HCT116 (cell line): ENCODE measurements at regions not wholly inside any gene's neighbourhood (a gene's known extent, or its start where the extent isn't known, plus 50 kb on each side); places are given as distances from the start of the nearest gene placed in this dataset.

Experiments
- ATAC-seq: fragments of 200-7000 bp; cut with Tn5 transposase; 2 replicates; pipeline ENCODE4 v1.9.1; 2020; ENCODE audit warnings: mild to moderate bottlenecking, moderate library complexity
- BruUV-seq: library from RNA; stranded (reverse); fragments of 400-500 nt; replicated peaks from 2 replicates; lab custom pipeline; 2021; lab: Mats Ljungman, UMichigan
- CTCF ChIA-PET: fragments of 300-600 bp; sonication (Branson Sonifier 250); formaldehyde crosslinking; loops from one replicate; lab custom pipeline; 2021; ENCODE audit warnings: antibody characterized with exemption; lab: Charles Lee
- POLR2A ChIA-PET: fragments of 300-600, 350-600 bp; sonication (Branson Sonifier 250); formaldehyde crosslinking; loops from one replicate; lab custom pipeline; 2021; ENCODE audit warnings: antibody characterized with exemption; lab: Charles Lee
- RAD21 ChIA-PET, 2 experiments: fragments of 300-600 bp; sonication (Branson Sonifier 250); formaldehyde crosslinking; loops; one replicate each; lab custom pipeline; 2023; ENCODE audit warnings: low total read pairs in 2 of 2; ENCODE audit not compliant: uncharacterized antibody in 2 of 2, unreplicated experiment in 2 of 2, low non-redundant PET in 1 of 2; lab: Charles Lee
- DNase-seq: peaks from one replicate; pipeline ENCODE4 v3.0.0-alpha.2; 2010; ENCODE audit warnings: low read depth, low spot score
- H2AFZ ChIP-seq: fragments of 200-600 bp; shearing (Covaris generic), sonication (generic); 2 replicates; pipeline ENCODE4 v1.6.1; 2017; ENCODE audit warnings: low read depth, mixed run types, mixed read lengths, antibody characterized with exemption, low read length; ENCODE audit not compliant: poor library complexity, severe bottlenecking
- H3K27ac ChIP-seq: 2 replicates; pipeline ENCODE4 v1.5.1; 2012; ENCODE audit warnings: low read depth, low read length
- H3K27me3 ChIP-seq: fragments of 200-600 bp; sonication (generic); 2 replicates; pipeline ENCODE4 v1.6.1; 2016; ENCODE audit warnings: mixed run types, low read length, mixed read lengths; ENCODE audit not compliant: insufficient read depth
- H3K36me3 ChIP-seq, 2 experiments: fragments of 200-500 bp in 1 of 2; fragments of 200-600 bp in 1 of 2; sonication (Bioruptor generic) in 1 of 2; sonication (generic) in 1 of 2; 2 replicates each; pipeline versions ENCODE4 v1.5.1 to v1.6.1; 2014 to 2016; ENCODE audit warnings: low read length in 2 of 2, inconsistent platforms in 1 of 2, mixed read lengths in 1 of 2, mixed run types in 1 of 2; ENCODE audit not compliant: insufficient read depth in 2 of 2, control insufficient read depth in 1 of 2
- H3K4me1 ChIP-seq, 2 experiments: fragments of 200-600 bp in 1 of 2; sonication (generic) in 1 of 2; 2 replicates each; pipeline versions ENCODE4 v1.5.1 to v1.6.1; 2012 to 2017; ENCODE audit warnings: low read length in 2 of 2, inconsistent platforms in 1 of 2, mild to moderate bottlenecking in 1 of 2, mixed read lengths in 1 of 2, mixed run types in 1 of 2, moderate library complexity in 1 of 2; ENCODE audit not compliant: insufficient read depth in 2 of 2, control insufficient read depth in 1 of 2
- H3K4me2 ChIP-seq: fragments of 200-600 bp; sonication (generic); 2 replicates; pipeline ENCODE4 v1.6.1; 2017; ENCODE audit warnings: mixed run types, low read length, mixed read lengths
- H3K4me3 ChIP-seq, 2 experiments: fragments of 200-600 bp in 1 of 2; sonication (generic) in 1 of 2; replicated peaks in 1 of 2; 2 replicates each; pipeline ENCODE4 v1.5.1; 2011 to 2016; ENCODE audit warnings: low read length in 2 of 2, control low read depth in 1 of 2, low read depth in 1 of 2, mild to moderate bottlenecking in 1 of 2, mixed read lengths in 1 of 2, mixed run types in 1 of 2
- H3K79me2 ChIP-seq: fragments of 200-600 bp; sonication (generic); 2 replicates; pipeline ENCODE4 v1.6.1; 2017; ENCODE audit warnings: mild to moderate bottlenecking, mixed run types, low read length, moderate library complexity, mixed read lengths; ENCODE audit not compliant: insufficient read depth
- H3K9ac ChIP-seq: fragments of 200-600 bp; sonication (generic); 2 replicates; pipeline ENCODE4 v1.6.1; 2016; ENCODE audit warnings: low read length, mixed read lengths
- H3K9me2 ChIP-seq: fragments of 200-600 bp; sonication (generic), shearing (Covaris generic); 2 replicates; pipeline ENCODE4 v1.6.1; 2017; ENCODE audit warnings: mixed run types, mild to moderate bottlenecking, moderate library complexity; ENCODE audit not compliant: insufficient read depth
- H3K9me3 ChIP-seq, 2 experiments: fragments of 200-500 bp in 1 of 2; fragments of 200-600 bp in 1 of 2; sonication (Bioruptor generic) in 1 of 2; sonication (generic) in 1 of 2; 2 replicates each; pipeline ENCODE4 v1.6.1; 2014 to 2017; ENCODE audit warnings: low read length in 2 of 2, mixed read lengths in 2 of 2, inconsistent platforms in 1 of 2, low read depth in 1 of 2, mild to moderate bottlenecking in 1 of 2, mixed run types in 1 of 2, moderate library complexity in 1 of 2; ENCODE audit not compliant: control insufficient read depth in 1 of 2, insufficient read depth in 1 of 2
- H4K20me1 ChIP-seq: fragments of 200-600 bp; sonication (generic), shearing (Covaris generic); 2 replicates; pipeline ENCODE4 v1.6.1; 2017; ENCODE audit warnings: mixed run types, mild to moderate bottlenecking, moderate library complexity; ENCODE audit not compliant: insufficient read depth
- ATF3 ChIP-seq: IDR thresholded peaks from 2 replicates; pipeline ENCODE4 v1.6.1; 2012
- CBX3 ChIP-seq: IDR thresholded peaks from 2 replicates; pipeline ENCODE4 v1.6.1; 2012; ENCODE audit warnings: low read depth
- CTCF ChIP-seq, 3 experiments: fragments of 200-600 bp in 1 of 3; sonication (generic) in 1 of 3; IDR thresholded peaks in 2 of 3; conservative IDR thresholded peaks in 1 of 3; 2 replicates each; pipeline ENCODE4 v1.5.1; 2012 to 2017; ENCODE audit warnings: low read depth in 2 of 3, low read length in 2 of 3, antibody characterized with exemption in 1 of 3, borderline replicate concordance in 1 of 3, control low read depth in 1 of 3, mild to moderate bottlenecking in 1 of 3, mixed read lengths in 1 of 3, mixed run types in 1 of 3, moderate library complexity in 1 of 3; ENCODE audit not compliant: insufficient read depth in 1 of 3
- ELF1 ChIP-seq: IDR thresholded peaks from 2 replicates; pipeline ENCODE4 v1.6.1; 2012; ENCODE audit warnings: low read depth, borderline replicate concordance
- EZH2phosphoT487 ChIP-seq: fragments of 200-600 bp; IDR thresholded peaks from 2 replicates; pipeline ENCODE4 v1.6.1; 2018; ENCODE audit warnings: antibody characterized with exemption, borderline replicate concordance
- FOSL1 ChIP-seq: IDR thresholded peaks from 2 replicates; pipeline ENCODE4 v1.6.1; 2012; ENCODE audit warnings: low read depth
- JUND ChIP-seq: IDR thresholded peaks from 2 replicates; pipeline ENCODE4 v1.6.1; 2012
- MAX ChIP-seq: IDR thresholded peaks from 2 replicates; pipeline ENCODE4 v1.6.1; 2012
- POLR2A ChIP-seq: IDR thresholded peaks from 2 replicates; pipeline ENCODE4 v1.7.0; 2011; ENCODE audit warnings: borderline replicate concordance; ENCODE audit not compliant: insufficient read depth, insufficient read length; ENCODE audit errors: extremely low read depth
- POLR2AphosphoS5 ChIP-seq: IDR thresholded peaks from 2 replicates; pipeline ENCODE4 v1.6.1; 2011; ENCODE audit warnings: mild to moderate bottlenecking, low read depth, low read length, moderate library complexity
- SIN3A ChIP-seq: IDR thresholded peaks from 2 replicates; pipeline ENCODE4 v1.6.1; 2012; ENCODE audit warnings: low read depth
- SP1 ChIP-seq: IDR thresholded peaks from 2 replicates; pipeline ENCODE4 v1.6.1; 2012; ENCODE audit warnings: low read depth
- TCF7L2 ChIP-seq: IDR thresholded peaks from 2 replicates; pipeline ENCODE4 v1.7.0; 2011; ENCODE audit warnings: borderline replicate concordance, inconsistent platforms; ENCODE audit not compliant: insufficient read depth, insufficient read length; ENCODE audit errors: extremely low read depth
- ZFX ChIP-seq: fragments of 450-650 bp; IDR thresholded peaks from 2 replicates; pipeline ENCODE4 v1.6.1; 2017
- ZNF274 ChIP-seq: fragments of 200-500 bp; sonication (Bioruptor generic); IDR thresholded peaks from 2 replicates; pipeline ENCODE4 v1.6.1; 2014; ENCODE audit warnings: mild to moderate bottlenecking, low read depth, low read length, inconsistent platforms
- intact Hi-C: fragments of 100-400 bp; cut with micrococcal nuclease; formaldehyde crosslinking; loops from 2 replicates; pipeline ENCODE4 v1.10.0; 2022

GRCh38 chr7:16014031-16014430 is 327.5 kb upstream of the MEOX2 start:
- Histone ChIP-seq H3K9me2 (no peaks in the 10 kb centered on the region), H3K27me3 (no peaks in the 10 kb centered on the region), H3K27ac (no peak overlapping the region), H3K4me3 (no peak overlapping the region), H4K20me1 (no peaks in the 10 kb centered on the region), H3K4me2 (no peak overlapping the region), H3K4me1 (no peaks in the 10 kb centered on the region), H3K9me3 (no peaks in the 10 kb centered on the region), H3K79me2 (no peaks in the 10 kb centered on the region), H2AFZ (no peak overlapping the region), H3K36me3 (no peaks in the 10 kb centered on the region), H3K9ac (no peak overlapping the region)
- no peak for DNase-seq
- POLR2A ChIA-PET: no interaction called here
- RAD21 ChIA-PET: no interaction called here
- TF ChIP-seq JUND: no peak
- TF ChIP-seq EZH2phosphoT487: no peak
- TF ChIP-seq CBX3: no peak
- TF ChIP-seq SIN3A: no peak
- TF ChIP-seq MAX: no peak
- TF ChIP-seq SP1: no peak
- no peak for TF ChIP-seq FOSL1
- no peak for TF ChIP-seq POLR2A
- no peak for TF ChIP-seq TCF7L2
- no TSS peak for BruUV-seq
- no peak for ATAC-seq
- CTCF ChIA-PET: no interaction called here
- intact Hi-C loops: no loop called here

- RAD21 ChIA-PET: no interaction called here
- ATAC-seq (no peak), DNase-seq (no peak)
- H3K27me3 ChIP-seq: no peaks in the 10 kb centered on the region
- no peaks in the 10 kb centered on the region for H3K36me3 ChIP-seq
- H3K79me2 ChIP-seq: no peaks in the 10 kb centered on the region
- no peak overlapping the region for H2AFZ ChIP-seq
- H3K9me2 ChIP-seq: no peaks in the 10 kb centered on the region
- POLR2A ChIA-PET: no interaction called here
- intact Hi-C loops: no loop called here
- no peaks in the 10 kb centered on the region for H4K20me1 ChIP-seq
- H3K9ac ChIP-seq: no peak overlapping the region
- H3K4me1 ChIP-seq: no peaks in the 10 kb centered on the region
- no TSS peak for BruUV-seq
- H3K27ac ChIP-seq: no peak overlapping the region
- no peak overlapping the region for H3K4me3 ChIP-seq
- CTCF ChIA-PET: no interaction called here
- H3K9me3 ChIP-seq: no peaks in the 10 kb centered on the region
- TF ChIP-seq SP1: no peak
- TF ChIP-seq CTCF (IDR thresholded peaks at IDR 0.05 in 2 of 3, conservative IDR thresholded peaks at IDR 0.05 in 1 of 3; ENCODE audit: borderline replicate concordance in 1 of 3, insufficient read depth in 1 of 3, low read depth in 2 of 3, low read length in 2 of 3): no peak
- no peak for TF ChIP-seq JUND
- no peak for TF ChIP-seq POLR2A
- no peak for TF ChIP-seq FOSL1
- TF ChIP-seq TCF7L2: no peak
- TF ChIP-seq CBX3: no peak
- no peak for TF ChIP-seq ZNF274
- no peak for TF ChIP-seq POLR2AphosphoS5
- TF ChIP-seq ZFX: no peak
- TF ChIP-seq ATF3: no peak
- TF ChIP-seq ELF1: no peak
- no peak overlapping the region for H3K4me2 ChIP-seq
These were observed 321.4 kb upstream of the MEOX2 start for GRCh38 chr7:16007911-16008310.
